Upper lobe of left lung (tissue), 6 donors: ENCODE measurements at regions not wholly inside any gene's neighbourhood (a gene's known extent, or its start where the extent isn't known, plus 50 kb on each side); places are given as distances from the start of the nearest gene placed in this dataset.

ENCODE experiments used
- ATAC-seq, 2 donors: fragments of 200-7000 bp; cut with Tn5 transposase; one replicate each; pipeline ENCODE4 v1.9.1; 2022; ENCODE audit warnings: mild to moderate bottlenecking in 2 of 2, moderate library complexity in 2 of 2; ENCODE audit not compliant: low FRiP score in 2 of 2
- DNase-seq, 2 donors: peaks; one replicate each; pipeline ENCODE4 v3.0.0-alpha.2; 2019 to 2020
- H3K27ac ChIP-seq, 4 donors: fragments of 200-600 bp; sonication (generic); one replicate each; pipeline ENCODE4 v1.5.1; 2016 to 2019
- H3K27me3 ChIP-seq, 4 donors: fragments of 200-600 bp; sonication (generic); one replicate each; pipeline ENCODE4 v1.5.1; 2017 to 2019
- H3K36me3 ChIP-seq, 4 donors: fragments of 200-600 bp; sonication (generic); one replicate each; pipeline ENCODE4 v1.5.1; 2016 to 2019
- H3K4me1 ChIP-seq, 4 donors: fragments of 200-600 bp; sonication (generic); one replicate each; pipeline ENCODE4 v1.5.1; 2018 to 2019
- H3K4me3 ChIP-seq, 4 donors: fragments of 200-600 bp; sonication (generic); one replicate each; pipeline ENCODE4 v1.5.1; 2017 to 2019; ENCODE audit warnings: mild to moderate bottlenecking in 2 of 4, moderate library complexity in 1 of 4
- H3K9me3 ChIP-seq, 4 donors: fragments of 200-600 bp; sonication (generic); one replicate each; pipeline ENCODE4 v1.5.1; 2018 to 2019
- EP300 ChIP-seq, 4 donors: sonication (generic); formaldehyde crosslinking; IDR thresholded peaks; one replicate each; pipeline ENCODE4 v1.5.1; 2017; ENCODE audit warnings: antibody characterized with exemption in 4 of 4, control low read depth in 2 of 4
- POLR2A ChIP-seq, 4 donors: fragments of 450-650 bp; IDR thresholded peaks; one replicate each; pipeline ENCODE4 v1.5.1; 2016 to 2017; ENCODE audit warnings: antibody characterized with exemption in 4 of 4, mild to moderate bottlenecking in 2 of 4
- POLR2AphosphoS5 ChIP-seq, 2 donors: sonication (generic); formaldehyde crosslinking; IDR thresholded peaks; one replicate each; pipeline ENCODE4 v1.5.1; 2017; ENCODE audit warnings: antibody characterized with exemption in 2 of 2
- WGBS, 2 donors: methylation state at CpG; one replicate each; pipeline ENCODE4 v1.1.5; 2017 to 2018; 5-methylcytosine and 5-hydroxymethylcytosine counted together
- TF ChIP-seq, protein P1 (sequence below), 6 experiments: fragments of 450-650 bp in 4 of 6; fragments of 200-600 bp in 2 of 6; sonication (generic) in 2 of 6; IDR thresholded peaks; one replicate each; pipeline ENCODE4 v1.5.1; 2016 to 2019; ENCODE audit warnings: antibody characterized with exemption in 6 of 6
- donor health status: DM: no; HTN: no; CAD: no; lungs with moderate emphysema.
- donor health status: DM: no; HTN: yes; CAD: no; lungs with severe emphysema.

DNA sequence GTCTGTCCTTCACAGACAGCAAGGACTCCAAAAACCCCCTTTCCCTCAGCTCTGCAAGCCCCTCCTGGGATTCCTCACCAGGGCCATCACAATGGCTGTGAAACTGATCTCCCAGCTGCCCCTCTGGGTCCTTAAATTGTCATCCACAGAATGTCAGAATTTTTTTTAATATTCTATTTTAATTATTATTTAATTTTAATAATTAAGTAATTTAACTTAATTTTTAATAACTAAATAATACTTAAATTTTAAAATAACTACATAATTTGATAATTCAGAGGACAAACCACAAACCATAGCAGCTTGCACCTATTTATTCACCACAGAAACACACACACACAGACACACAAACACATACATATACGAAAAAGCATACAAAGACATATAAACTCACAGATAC lies 565.8 kb upstream of the COBL start:
- H3K4me3 ChIP-seq: no peak overlapping the region
- no peaks in the 10 kb centered on the region for H3K4me1 ChIP-seq
- no peak for DNase-seq
- ATAC-seq: no peak
- no peak overlapping the region for H3K27ac ChIP-seq
- no peaks in the 10 kb centered on the region for H3K36me3 ChIP-seq
- WGBS, 2 donors: 93 to 94% methylated on average over 1 of the region's 1 CpG
- no peaks in the 10 kb centered on the region for H3K9me3 ChIP-seq
- TF ChIP-seq EP300 (IDR thresholded peaks at IDR 0.05) (no peak), POLR2A (IDR thresholded peaks at IDR 0.05) (no peak), POLR2AphosphoS5 (IDR thresholded peaks at IDR 0.05) (no peak)
- TF ChIP-seq, protein P1, sequence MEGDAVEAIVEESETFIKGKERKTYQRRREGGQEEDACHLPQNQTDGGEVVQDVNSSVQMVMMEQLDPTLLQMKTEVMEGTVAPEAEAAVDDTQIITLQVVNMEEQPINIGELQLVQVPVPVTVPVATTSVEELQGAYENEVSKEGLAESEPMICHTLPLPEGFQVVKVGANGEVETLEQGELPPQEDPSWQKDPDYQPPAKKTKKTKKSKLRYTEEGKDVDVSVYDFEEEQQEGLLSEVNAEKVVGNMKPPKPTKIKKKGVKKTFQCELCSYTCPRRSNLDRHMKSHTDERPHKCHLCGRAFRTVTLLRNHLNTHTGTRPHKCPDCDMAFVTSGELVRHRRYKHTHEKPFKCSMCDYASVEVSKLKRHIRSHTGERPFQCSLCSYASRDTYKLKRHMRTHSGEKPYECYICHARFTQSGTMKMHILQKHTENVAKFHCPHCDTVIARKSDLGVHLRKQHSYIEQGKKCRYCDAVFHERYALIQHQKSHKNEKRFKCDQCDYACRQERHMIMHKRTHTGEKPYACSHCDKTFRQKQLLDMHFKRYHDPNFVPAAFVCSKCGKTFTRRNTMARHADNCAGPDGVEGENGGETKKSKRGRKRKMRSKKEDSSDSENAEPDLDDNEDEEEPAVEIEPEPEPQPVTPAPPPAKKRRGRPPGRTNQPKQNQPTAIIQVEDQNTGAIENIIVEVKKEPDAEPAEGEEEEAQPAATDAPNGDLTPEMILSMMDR (IDR thresholded peaks at IDR 0.05): no peak
- no peaks in the 10 kb centered on the region for H3K27me3 ChIP-seq

DNA sequence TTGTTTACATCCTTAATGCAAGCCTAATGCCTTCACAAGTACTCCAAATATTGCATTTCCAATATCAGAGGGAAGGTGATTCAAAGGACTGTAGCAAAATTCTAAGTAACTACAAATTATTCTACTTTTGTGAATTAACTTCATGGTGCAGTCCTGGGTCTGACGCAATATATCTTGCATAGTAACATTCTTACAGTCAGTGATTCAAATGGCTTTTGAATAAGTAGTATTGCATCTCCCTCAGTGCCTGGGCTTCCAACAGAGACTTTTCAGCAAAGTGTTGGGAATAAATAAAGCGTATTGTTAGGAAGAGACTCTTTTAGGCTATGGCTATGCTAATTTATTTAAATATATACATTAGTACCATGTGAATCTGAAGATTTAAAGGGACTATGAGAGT lies 564.7 kb upstream of the COBL start:
- ATAC-seq (no peak), DNase-seq (no peak)
- H3K9me3 ChIP-seq: no peaks in the 10 kb centered on the region
- no peaks in the 10 kb centered on the region for H3K27me3 ChIP-seq
- H3K4me3 ChIP-seq: no peak overlapping the region
- H3K27ac ChIP-seq: no peak overlapping the region
- no peaks in the 10 kb centered on the region for H3K4me1 ChIP-seq
- 79% methylated on average over 2 of the region's 2 CpGs for WGBS, 2 donors
- no peaks in the 10 kb centered on the region for H3K36me3 ChIP-seq
- TF ChIP-seq EP300 (IDR thresholded peaks at IDR 0.05) (no peak), POLR2AphosphoS5 (IDR thresholded peaks at IDR 0.05) (no peak), POLR2A (IDR thresholded peaks at IDR 0.05) (no peak)
- TF ChIP-seq, protein P1 (IDR thresholded peaks at IDR 0.05): no peak

DNA sequence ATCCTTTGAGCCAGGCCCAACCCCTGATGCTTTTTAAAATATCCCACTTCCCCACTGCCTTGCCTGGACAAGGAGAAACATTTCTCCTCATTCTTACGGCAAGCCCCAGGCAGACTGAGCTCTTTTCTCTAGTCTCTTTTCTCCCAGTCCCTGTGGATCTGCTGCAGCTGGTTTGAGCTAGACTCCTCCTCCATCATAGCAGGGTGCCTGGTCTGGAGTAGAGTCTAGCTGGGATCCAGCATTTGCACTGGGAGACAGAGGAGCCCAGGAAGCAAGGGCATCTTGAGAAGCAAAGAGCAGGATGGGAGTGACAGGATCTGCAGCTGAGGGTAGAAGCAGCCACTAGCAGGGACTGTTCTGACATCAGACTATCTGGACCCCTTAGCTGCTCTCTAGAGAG lies 562.3 kb upstream of the COBL start:
- H3K4me1 ChIP-seq: no peaks in the 10 kb centered on the region
- H3K27ac ChIP-seq: no peak overlapping the region
- WGBS, 2 donors: 68 to 85% methylated on average over 1 of the region's 1 CpG
- no peak for TF ChIP-seq EP300 (IDR thresholded peaks at IDR 0.05)
- TF ChIP-seq, protein P1 (IDR thresholded peaks at IDR 0.05): no peak
- no peak for TF ChIP-seq POLR2AphosphoS5 (IDR thresholded peaks at IDR 0.05)
- TF ChIP-seq POLR2A (IDR thresholded peaks at IDR 0.05): no peak
- no peaks in the 10 kb centered on the region for H3K9me3 ChIP-seq
- no peak overlapping the region for H3K4me3 ChIP-seq
- DNase-seq (no peak), ATAC-seq (peak in 1 of 2 donors; percentile 26)
- H3K27me3 ChIP-seq: no peaks in the 10 kb centered on the region
- H3K36me3 ChIP-seq: no peaks in the 10 kb centered on the region

DNA sequence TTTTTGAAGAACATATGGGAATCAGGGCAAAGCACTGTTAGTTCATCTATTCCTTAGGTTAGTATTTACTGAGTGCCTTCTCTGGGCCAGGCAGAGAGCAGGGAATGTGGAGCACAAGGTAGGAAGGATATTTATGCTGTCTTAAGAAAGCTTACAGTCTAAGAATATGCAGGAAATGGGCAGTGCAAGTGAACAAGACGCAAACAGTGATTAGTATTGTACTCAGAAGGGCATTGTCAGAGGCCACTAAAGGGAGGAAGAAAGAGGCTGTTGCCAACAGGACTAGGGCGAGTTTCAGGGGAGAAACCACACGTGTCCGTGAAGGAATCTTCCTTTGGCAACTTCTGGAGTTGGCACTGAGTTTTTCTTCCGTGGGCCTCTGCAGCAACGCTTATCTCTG lies 552.8 kb upstream of the COBL start:
- TF ChIP-seq, protein P1 (IDR thresholded peaks at IDR 0.05): no peak
- TF ChIP-seq POLR2A (IDR thresholded peaks at IDR 0.05) (no peak), EP300 (IDR thresholded peaks at IDR 0.05) (no peak), POLR2AphosphoS5 (IDR thresholded peaks at IDR 0.05) (no peak)
- WGBS, 2 donors: 64 to 67% methylated on average over 6 of the region's 6 CpGs
- H3K36me3 ChIP-seq: no peaks in the 10 kb centered on the region

DNA sequence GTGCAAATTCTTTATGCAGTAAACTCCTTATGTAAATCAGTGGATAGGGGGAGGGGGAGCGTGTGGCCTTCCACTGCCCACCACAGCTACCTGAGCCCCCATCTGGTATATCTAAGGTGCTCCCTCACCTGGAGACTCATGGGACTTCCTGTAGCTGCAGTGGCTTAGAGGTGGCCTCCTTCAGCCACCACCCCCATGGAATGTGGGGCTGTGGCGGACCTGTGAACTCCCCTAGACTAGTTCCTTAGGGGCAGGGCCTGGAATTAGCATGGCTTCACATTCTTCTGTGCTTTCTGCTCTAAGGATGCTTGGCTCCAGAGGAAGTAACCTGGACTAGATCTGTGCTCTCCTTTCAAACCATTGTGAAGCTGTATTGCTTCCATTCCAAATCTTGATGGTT lies 550.5 kb upstream of the COBL start:
- 68 to 75% methylated on average over 2 of the region's 2 CpGs for WGBS, 2 donors
- peak in 1 of 2 donors; percentile 37 for ATAC-seq
- Histone ChIP-seq H3K4me3 (no peak overlapping the region), H3K9me3 (no peaks in the 10 kb centered on the region), H3K36me3 (no peaks in the 10 kb centered on the region), H3K27me3 (no peaks in the 10 kb centered on the region), H3K27ac (no peak overlapping the region), H3K4me1 (no peaks in the 10 kb centered on the region)
- DNase-seq: no peak
- TF ChIP-seq EP300 (IDR thresholded peaks at IDR 0.05) (no peak), POLR2A (IDR thresholded peaks at IDR 0.05) (no peak), POLR2AphosphoS5 (IDR thresholded peaks at IDR 0.05) (no peak)
- TF ChIP-seq, protein P1 (IDR thresholded peaks at IDR 0.05): no peak

More for the DNA sequence above, 552.8 kb upstream of the COBL start:
- Histone ChIP-seq H3K27me3 (no peaks in the 10 kb centered on the region), H3K27ac (no peak overlapping the region), H3K4me1 (no peaks in the 10 kb centered on the region), H3K9me3 (no peaks in the 10 kb centered on the region), H3K4me3 (no peak overlapping the region)
- DNase-seq (no peak), ATAC-seq (no peak)
